MCF 10A (cell line): ENCODE measurements at regions not wholly inside any gene's neighbourhood (a gene's known extent, or its start where the extent isn't known, plus 50 kb on each side); places are given as distances from the start of the nearest gene placed in this dataset.

ENCODE experiments used
- BruUV-seq: library from RNA; stranded (reverse); fragments of 400-500 nt; replicated peaks from 2 replicates; lab custom pipeline; 2021; lab: Mats Ljungman, UMichigan
- CTCF ChIA-PET: fragments of 300-600 bp; sonication (Branson Sonifier 250); formaldehyde crosslinking; extraction: SDS; loops from one replicate; lab custom pipeline; 2021; ENCODE audit warnings: antibody characterized with exemption, inconsistent platforms; lab: Yijun Ruan, JAX
- POLR2A ChIA-PET: fragments of 300-600, 350-650 bp; sonication (Branson Sonifier 250); formaldehyde crosslinking; extraction: SDS; loops from one replicate; lab custom pipeline; 2020; ENCODE audit warnings: antibody characterized with exemption, inconsistent platforms; lab: Yijun Ruan, JAX
- DNase-seq: peaks from one replicate; pipeline ENCODE4 v3.0.0-alpha.2; 2018; ENCODE audit not compliant: unreplicated experiment
- H3K27ac Mint-ChIP-seq: one replicate; pipeline ENCODE4 v1.8.0; 2022; ENCODE audit warnings: mild to moderate bottlenecking, low read depth, mixed read lengths; ENCODE audit not compliant: unreplicated experiment
- H3K27me3 Mint-ChIP-seq: one replicate; pipeline ENCODE4 v1.8.0; 2022; ENCODE audit warnings: mixed read lengths; ENCODE audit not compliant: insufficient read depth, unreplicated experiment
- H3K36me3 Mint-ChIP-seq: one replicate; pipeline ENCODE4 v1.8.0; 2022; ENCODE audit warnings: mild to moderate bottlenecking, moderate library complexity, mixed read lengths; ENCODE audit not compliant: insufficient read depth, unreplicated experiment
- H3K4me1 Mint-ChIP-seq: one replicate; pipeline ENCODE4 v1.8.0; 2022; ENCODE audit warnings: mixed read lengths; ENCODE audit not compliant: insufficient read depth, unreplicated experiment
- H3K4me3 Mint-ChIP-seq: one replicate; pipeline ENCODE4 v1.8.0; 2022; ENCODE audit warnings: mild to moderate bottlenecking, moderate library complexity, mixed read lengths; ENCODE audit not compliant: unreplicated experiment
- H3K9me3 Mint-ChIP-seq: one replicate; pipeline ENCODE4 v1.8.0; 2022; ENCODE audit warnings: mixed read lengths; ENCODE audit not compliant: unreplicated experiment
- intact Hi-C: fragments of 100-400 bp; cut with micrococcal nuclease; formaldehyde crosslinking; loops from 2 replicates; pipeline ENCODE4 v1.14.1; 2022
- TF ChIP-seq, protein P1 (sequence below): fragments of 200-600 bp; IDR thresholded peaks from one replicate; pipeline ENCODE4 v1.8.0; 2022; ENCODE audit warnings: antibody characterized with exemption, mild to moderate bottlenecking; ENCODE audit not compliant: unreplicated experiment

DNA sequence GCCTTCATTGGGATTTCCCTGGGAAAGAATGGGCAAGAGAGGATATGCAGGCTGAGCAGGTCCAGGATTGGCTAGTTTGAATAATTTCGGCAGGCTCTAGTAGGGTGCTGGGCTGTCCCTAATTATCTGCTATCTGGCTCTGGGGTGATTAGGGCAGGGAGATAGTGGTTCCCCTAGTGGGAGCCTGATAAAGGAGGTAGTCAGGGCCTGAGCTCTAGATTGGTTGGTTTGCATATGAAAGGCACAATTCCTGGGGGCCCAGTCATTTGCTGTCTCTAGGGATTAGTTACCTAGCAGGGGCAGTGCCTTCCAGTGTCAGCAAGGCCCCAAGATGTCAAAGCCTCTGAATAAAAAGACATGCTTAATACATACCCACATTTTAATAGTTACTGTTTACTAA is 690.1 kb upstream of the KLHL29 start:
- Mint-ChIP-seq H3K36me3 (no peaks in the 10 kb centered on the region), H3K4me1 (no peaks in the 10 kb centered on the region), H3K27me3 (no peaks in the 10 kb centered on the region), H3K4me3 (no peak overlapping the region), H3K9me3 (peaks cover 8% of the 10 kb centered on the region), H3K27ac (no peak overlapping the region)
- DNase-seq = no peak
- TF ChIP-seq, protein P1, sequence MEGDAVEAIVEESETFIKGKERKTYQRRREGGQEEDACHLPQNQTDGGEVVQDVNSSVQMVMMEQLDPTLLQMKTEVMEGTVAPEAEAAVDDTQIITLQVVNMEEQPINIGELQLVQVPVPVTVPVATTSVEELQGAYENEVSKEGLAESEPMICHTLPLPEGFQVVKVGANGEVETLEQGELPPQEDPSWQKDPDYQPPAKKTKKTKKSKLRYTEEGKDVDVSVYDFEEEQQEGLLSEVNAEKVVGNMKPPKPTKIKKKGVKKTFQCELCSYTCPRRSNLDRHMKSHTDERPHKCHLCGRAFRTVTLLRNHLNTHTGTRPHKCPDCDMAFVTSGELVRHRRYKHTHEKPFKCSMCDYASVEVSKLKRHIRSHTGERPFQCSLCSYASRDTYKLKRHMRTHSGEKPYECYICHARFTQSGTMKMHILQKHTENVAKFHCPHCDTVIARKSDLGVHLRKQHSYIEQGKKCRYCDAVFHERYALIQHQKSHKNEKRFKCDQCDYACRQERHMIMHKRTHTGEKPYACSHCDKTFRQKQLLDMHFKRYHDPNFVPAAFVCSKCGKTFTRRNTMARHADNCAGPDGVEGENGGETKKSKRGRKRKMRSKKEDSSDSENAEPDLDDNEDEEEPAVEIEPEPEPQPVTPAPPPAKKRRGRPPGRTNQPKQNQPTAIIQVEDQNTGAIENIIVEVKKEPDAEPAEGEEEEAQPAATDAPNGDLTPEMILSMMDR = no peak
- intact Hi-C loops = no loop called here
- POLR2A ChIA-PET = no interaction called here
- BruUV-seq = no TSS peak
- CTCF ChIA-PET = interaction anchor here (1.4 kb wide), 1 partner anchor 340 kb away, joined by 6 read pairs; no protein-coding TSS in a partner anchor

GRCh38 chr2:22697054-22697788 is 687.8 kb upstream of the KLHL29 start:
- no peaks in the 10 kb centered on the region for H3K27me3 Mint-ChIP-seq
- intact Hi-C loops = no loop called here
- no peaks in the 10 kb centered on the region for H3K36me3 Mint-ChIP-seq
- TF ChIP-seq, protein P1 = no peak
- DNase-seq = no peak
- H3K27ac Mint-ChIP-seq = no peak overlapping the region
- no peaks in the 10 kb centered on the region for H3K4me1 Mint-ChIP-seq
- CTCF ChIA-PET = no interaction called here
- H3K9me3 Mint-ChIP-seq = peaks cover 8% of the 10 kb centered on the region
- no peak overlapping the region for H3K4me3 Mint-ChIP-seq
- no TSS peak for BruUV-seq
- POLR2A ChIA-PET = no interaction called here

DNA sequence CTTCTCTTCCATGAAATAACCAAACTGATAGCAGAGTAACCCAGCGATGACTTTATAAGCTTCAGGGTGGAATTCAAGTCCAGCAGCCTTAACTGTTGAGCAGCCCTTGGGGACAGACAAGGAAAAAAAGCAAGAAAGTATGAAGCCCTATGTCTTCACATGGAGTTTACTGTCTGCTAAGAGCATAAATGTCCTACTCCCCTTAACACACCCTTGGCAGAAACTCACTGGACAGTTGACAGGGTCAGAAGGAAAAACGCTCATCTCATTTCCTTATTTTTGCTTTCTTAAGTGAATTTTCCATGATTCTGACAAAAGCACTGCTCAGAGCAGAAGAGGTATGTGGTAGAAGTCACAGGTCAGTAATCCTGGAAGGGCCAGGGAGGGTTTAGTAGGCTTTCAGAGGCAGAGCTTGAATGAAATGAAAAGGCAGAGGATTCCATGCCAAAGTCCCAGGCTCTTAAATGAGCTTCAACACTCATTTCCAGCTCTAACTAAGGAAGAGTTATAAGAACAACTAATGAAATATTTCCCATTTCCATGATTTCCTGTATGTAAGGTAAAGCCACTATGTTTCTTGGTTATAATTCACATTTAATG is 683.3 kb upstream of the KLHL29 start:
- Mint-ChIP-seq H3K36me3 (no peaks in the 10 kb centered on the region), H3K9me3 (peaks cover 9% of the 10 kb centered on the region), H3K27me3 (no peaks in the 10 kb centered on the region), H3K4me1 (no peaks in the 10 kb centered on the region), H3K27ac (no peak overlapping the region), H3K4me3 (no peak overlapping the region)
- POLR2A ChIA-PET = no interaction called here
- CTCF ChIA-PET = no interaction called here
- no TSS peak for BruUV-seq
- intact Hi-C loops = no loop called here
- TF ChIP-seq, protein P1 = no peak
- DNase-seq = no peak

DNA sequence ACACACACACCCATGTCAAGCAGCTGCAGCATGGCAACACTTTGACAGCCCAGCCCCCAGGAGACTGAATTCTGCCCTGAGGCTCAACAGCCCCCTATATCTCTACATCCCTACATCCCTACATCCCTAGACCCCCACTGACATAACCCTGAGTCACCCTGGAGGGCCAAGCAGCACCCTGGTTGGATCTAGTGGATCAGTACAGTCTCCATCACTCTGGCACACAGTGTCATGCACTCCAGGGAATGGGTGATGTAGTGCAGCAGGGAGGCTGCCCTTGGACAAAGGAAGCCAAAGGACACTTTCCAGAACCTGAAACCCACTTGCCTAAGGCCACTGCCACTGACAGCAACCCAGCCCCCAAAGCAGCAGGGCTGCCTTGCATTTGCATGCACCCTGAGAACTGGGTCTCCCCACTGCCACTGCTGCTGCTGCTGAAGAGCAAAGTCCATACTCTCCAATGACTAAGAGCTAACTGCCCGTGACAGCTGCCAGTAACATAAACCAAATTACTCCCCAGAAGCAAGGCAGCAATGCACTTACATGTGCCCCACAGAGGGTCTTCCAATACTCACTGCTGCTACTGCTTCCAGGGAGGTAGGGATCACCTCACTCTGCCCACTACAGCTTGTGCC is 681.6 kb upstream of the KLHL29 start:
- Mint-ChIP-seq H3K36me3 (no peaks in the 10 kb centered on the region), H3K4me1 (no peaks in the 10 kb centered on the region), H3K27me3 (no peaks in the 10 kb centered on the region), H3K4me3 (no peak overlapping the region), H3K9me3 (peaks cover 22% of the 10 kb centered on the region), H3K27ac (no peak overlapping the region)
- no TSS peak for BruUV-seq
- TF ChIP-seq, protein P1 = no peak
- intact Hi-C loops = no loop called here
- DNase-seq = no peak
- ChIA-PET CTCF (interaction anchor here (1.0 kb wide), 1 partner anchor 1466 kb away, joined by 5 read pairs; no protein-coding TSS in a partner anchor), POLR2A (no interaction called here)
